ENCODE measurements at regions not wholly inside any gene's neighbourhood (a gene's known extent, or its start where the extent isn't known, plus 50 kb on each side); places are given as distances from the start of the nearest gene placed in this dataset.
A peak's percentile ranks its signal among the peaks of the same experiment; 100 is the strongest.

GRCh38 chr2:236875906-236876505 is 209.7 kb upstream of the COPS8 start:
- no peak for TF ChIP-seq POLR2A (IDR thresholded peaks at IDR 0.05)
- TF ChIP-seq, protein P1, sequence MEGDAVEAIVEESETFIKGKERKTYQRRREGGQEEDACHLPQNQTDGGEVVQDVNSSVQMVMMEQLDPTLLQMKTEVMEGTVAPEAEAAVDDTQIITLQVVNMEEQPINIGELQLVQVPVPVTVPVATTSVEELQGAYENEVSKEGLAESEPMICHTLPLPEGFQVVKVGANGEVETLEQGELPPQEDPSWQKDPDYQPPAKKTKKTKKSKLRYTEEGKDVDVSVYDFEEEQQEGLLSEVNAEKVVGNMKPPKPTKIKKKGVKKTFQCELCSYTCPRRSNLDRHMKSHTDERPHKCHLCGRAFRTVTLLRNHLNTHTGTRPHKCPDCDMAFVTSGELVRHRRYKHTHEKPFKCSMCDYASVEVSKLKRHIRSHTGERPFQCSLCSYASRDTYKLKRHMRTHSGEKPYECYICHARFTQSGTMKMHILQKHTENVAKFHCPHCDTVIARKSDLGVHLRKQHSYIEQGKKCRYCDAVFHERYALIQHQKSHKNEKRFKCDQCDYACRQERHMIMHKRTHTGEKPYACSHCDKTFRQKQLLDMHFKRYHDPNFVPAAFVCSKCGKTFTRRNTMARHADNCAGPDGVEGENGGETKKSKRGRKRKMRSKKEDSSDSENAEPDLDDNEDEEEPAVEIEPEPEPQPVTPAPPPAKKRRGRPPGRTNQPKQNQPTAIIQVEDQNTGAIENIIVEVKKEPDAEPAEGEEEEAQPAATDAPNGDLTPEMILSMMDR (IDR thresholded peaks at IDR 0.05): no peak
- 43 to 53% methylated on average over 15 to 16 of the region's 16 CpGs for WGBS, 2 donors
- intact Hi-C loops (cut with DNase I; ENCODE audit: low total_unique reads): no loop called here
- peak; percentile 26 to 88 for DNase-seq (ENCODE audit: low spot score in 2 of 2)
- H3K4me3 ChIP-seq (ENCODE audit: low read depth, poor library complexity, severe bottlenecking): no peak overlapping the region

DNA sequence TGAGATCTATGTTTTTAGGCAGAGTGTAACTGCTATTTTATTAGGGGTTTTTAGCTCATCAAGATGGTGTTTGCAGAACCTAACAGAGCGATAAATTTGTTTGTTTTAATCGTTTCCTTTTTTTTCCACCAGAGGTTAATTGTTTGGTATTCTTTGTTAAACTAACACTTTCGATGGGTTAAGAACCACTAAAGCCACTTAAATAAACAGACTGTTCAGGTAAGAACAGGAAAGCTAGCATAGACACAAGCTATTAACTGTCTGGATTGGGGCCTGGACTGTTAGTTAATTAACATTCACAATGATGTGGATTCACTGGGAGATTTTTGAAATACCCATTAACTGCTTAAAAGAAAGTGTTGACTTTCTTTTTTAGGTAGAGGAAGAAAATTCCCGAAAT is 209.0 kb upstream of the COPS8 start:
- 75 to 87% methylated on average over 4 of the region's 4 CpGs for WGBS, 2 donors
- TF ChIP-seq, protein P1 (IDR thresholded peaks at IDR 0.05): no peak
- TF ChIP-seq POLR2A (IDR thresholded peaks at IDR 0.05): no peak
- no peak overlapping the region for H3K4me3 ChIP-seq (ENCODE audit: low read depth, poor library complexity, severe bottlenecking)
- DNase-seq (ENCODE audit: low spot score in 2 of 2): no peak
- intact Hi-C loops (cut with DNase I; ENCODE audit: low total_unique reads): no loop called here

DNA sequence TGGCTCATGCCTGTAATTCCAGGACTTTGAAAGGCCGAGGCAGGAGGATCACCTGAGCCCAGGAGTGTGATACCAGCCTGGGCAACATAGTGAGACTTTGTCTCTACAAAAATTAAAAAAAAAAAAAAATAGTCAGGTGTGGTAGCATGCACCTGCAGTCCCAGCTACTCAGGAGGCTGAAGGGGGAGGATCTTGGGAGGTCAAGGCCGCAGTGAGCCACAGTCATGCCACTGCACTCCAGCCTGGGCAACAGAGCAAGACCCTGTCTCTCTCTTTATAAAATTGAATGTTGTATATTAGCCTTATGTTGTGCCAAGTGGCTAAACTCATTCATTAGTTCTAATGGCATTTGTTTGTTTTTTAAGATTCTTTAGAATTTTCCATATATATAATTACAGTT is 207.7 kb upstream of the COPS8 start:
- 96 to 98% methylated on average over 2 of the region's 2 CpGs for WGBS, 2 donors
- intact Hi-C loops (cut with DNase I; ENCODE audit: low total_unique reads): no loop called here
- no peak overlapping the region for H3K4me3 ChIP-seq (ENCODE audit: low read depth, poor library complexity, severe bottlenecking)
- DNase-seq (ENCODE audit: low spot score in 2 of 2): no peak
- no peak for TF ChIP-seq POLR2A (IDR thresholded peaks at IDR 0.05)
- TF ChIP-seq, protein P1 (IDR thresholded peaks at IDR 0.05): no peak

GRCh38 chr2:236879416-236879963 is 206.2 kb upstream of the COPS8 start:
- intact Hi-C loops (cut with DNase I; ENCODE audit: low total_unique reads): no loop called here

DNA sequence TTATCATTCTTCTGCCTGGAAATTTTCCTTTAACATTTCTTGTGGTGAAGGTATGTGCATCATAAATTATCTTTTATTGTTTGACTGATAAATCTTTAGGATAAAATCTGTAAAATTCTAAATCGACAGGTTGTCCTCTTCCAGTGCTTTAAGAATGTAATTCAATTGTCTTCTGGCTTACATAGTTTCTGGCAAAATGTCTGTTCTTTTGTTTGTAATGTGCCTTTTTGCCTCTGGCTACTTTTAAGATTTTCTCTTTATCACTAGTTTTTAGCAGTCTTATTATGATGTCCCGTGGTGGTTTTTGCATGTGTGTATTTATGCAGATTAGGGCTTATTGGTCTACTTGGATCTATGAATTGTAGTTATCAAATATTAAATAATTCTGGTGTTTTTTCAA is 203.6 kb upstream of the COPS8 start:
- 59 to 85% methylated on average over 2 of the region's 2 CpGs for WGBS, 2 donors

More at GRCh38 chr2:236879416-236879963, 206.2 kb upstream of the COPS8 start:
- WGBS, 2 donors: 56 to 61% methylated on average over 3 of the region's 3 CpGs
- H3K4me3 ChIP-seq (ENCODE audit: low read depth, poor library complexity, severe bottlenecking): no peak overlapping the region
- peak in 1 of 2 donors; percentile 69 for DNase-seq (ENCODE audit: low spot score in 2 of 2)
- TF ChIP-seq, protein P1 (IDR thresholded peaks at IDR 0.05): no peak
- no peak for TF ChIP-seq POLR2A (IDR thresholded peaks at IDR 0.05)

More for the DNA sequence above, 203.6 kb upstream of the COPS8 start:
- no peak overlapping the region for H3K4me3 ChIP-seq (ENCODE audit: low read depth, poor library complexity, severe bottlenecking)
- TF ChIP-seq POLR2A (IDR thresholded peaks at IDR 0.05): no peak
- TF ChIP-seq, protein P1 (IDR thresholded peaks at IDR 0.05): no peak
- intact Hi-C loops (cut with DNase I; ENCODE audit: low total_unique reads): no loop called here
- DNase-seq (ENCODE audit: low spot score in 2 of 2): no peak
